ENCODE measurements at regions not wholly inside any gene's neighbourhood (a gene's known extent, or its start where the extent isn't known, plus 50 kb on each side); places are given as distances from the start of the nearest gene placed in this dataset.

- no peak for DNase-seq (ENCODE audit: low spot score)
These were observed 79.7 kb upstream of the ELOVL6 start for GRCh38 chr4:110278127-110278526.

DNA sequence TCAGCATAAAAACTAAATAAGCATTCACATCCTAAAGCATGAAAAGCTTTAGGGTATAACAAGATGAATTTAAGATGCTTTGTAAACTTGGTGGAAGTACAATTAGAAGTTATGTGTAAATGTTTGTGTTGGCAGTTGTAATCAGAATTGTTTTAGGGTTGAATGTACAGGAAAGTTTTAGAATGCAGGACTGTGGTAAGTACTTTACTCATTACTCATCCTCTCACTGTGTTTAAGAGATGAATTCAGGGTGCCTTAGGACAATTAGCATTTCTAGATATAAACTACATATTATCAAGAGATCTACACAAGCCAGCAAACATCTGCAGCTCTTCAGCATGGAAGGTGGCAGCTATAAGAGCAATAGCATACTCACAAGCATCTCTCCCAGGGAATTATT is 77.5 kb upstream of the ELOVL6 start:
- DNase-seq (ENCODE audit: low spot score) = no peak

- DNase-seq (ENCODE audit: low spot score) = no peak
These were observed 73.6 kb upstream of the ELOVL6 start for GRCh38 chr4:110271986-110272385.

DNA sequence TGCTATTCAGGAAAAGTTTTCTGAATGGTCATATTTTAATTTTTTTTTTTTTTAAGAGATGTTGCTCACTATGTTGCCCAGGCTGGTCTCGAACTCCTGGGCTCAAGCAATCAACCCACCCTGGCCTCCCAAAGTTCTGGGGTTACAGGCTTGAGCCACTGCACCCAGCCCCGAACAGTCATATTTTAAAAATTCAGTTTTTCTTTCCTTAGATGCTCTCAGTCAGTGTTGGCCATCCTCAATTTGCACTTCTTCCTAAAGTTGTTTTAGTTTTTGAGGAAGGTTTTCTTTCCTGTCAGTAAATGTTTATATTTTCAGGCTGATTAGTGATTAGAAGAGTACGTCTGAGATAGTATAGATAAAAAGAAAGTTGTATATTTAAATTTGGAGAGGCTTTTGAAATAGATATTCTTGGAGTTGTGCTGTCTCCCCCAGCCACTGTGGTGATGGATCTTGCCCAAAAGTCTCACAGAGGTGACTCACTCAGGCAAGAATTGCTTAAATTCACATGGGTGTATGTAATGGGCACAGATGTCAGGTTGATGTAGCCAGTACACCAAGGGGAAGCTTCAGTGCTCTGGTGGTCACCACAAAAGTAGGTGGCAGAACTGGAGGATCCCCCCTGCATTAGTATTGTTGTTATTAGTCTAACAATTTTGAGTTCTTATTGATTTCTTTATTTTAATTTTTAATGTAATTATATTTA is 72.2 kb upstream of the ELOVL6 start:
- DNase-seq (ENCODE audit: low spot score) = no peak

GRCh38 chr4:110268790-110269189 is 70.4 kb upstream of the ELOVL6 start:
- no peak for DNase-seq (ENCODE audit: low spot score)

- no peak for DNase-seq (ENCODE audit: low spot score)
These were observed 69.9 kb upstream of the ELOVL6 start for GRCh38 chr4:110268352-110268751.

GRCh38 chr4:110266136-110266535 is 67.7 kb upstream of the ELOVL6 start:
- DNase-seq (ENCODE audit: low spot score) = no peak

GRCh38 chr4:110265001-110265400 is 66.6 kb upstream of the ELOVL6 start:
- DNase-seq (ENCODE audit: low spot score) = no peak

GRCh38 chr4:110260299-110260698 is 61.9 kb upstream of the ELOVL6 start:
- DNase-seq (ENCODE audit: low spot score) = no peak

DNA sequence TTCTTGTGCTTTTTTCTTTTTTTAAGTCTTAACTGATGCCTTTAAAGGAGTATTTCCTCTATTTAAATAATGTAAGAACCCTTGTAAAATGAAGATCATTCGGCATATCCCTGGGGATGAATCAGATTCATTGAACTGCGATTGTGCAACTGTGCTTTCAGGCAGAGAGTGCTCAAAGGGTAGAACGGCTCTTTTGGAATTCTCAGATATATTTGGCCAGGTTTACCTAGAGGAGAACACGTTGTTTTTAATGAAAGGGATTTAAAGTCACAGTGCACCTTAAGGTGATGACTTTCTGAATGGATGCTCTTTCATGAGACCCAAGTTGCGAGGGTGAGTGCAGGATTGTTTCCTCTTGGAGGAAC is 51.6 kb upstream of the ELOVL6 start:
- DNase-seq (ENCODE audit: low spot score) = no peak

DNA sequence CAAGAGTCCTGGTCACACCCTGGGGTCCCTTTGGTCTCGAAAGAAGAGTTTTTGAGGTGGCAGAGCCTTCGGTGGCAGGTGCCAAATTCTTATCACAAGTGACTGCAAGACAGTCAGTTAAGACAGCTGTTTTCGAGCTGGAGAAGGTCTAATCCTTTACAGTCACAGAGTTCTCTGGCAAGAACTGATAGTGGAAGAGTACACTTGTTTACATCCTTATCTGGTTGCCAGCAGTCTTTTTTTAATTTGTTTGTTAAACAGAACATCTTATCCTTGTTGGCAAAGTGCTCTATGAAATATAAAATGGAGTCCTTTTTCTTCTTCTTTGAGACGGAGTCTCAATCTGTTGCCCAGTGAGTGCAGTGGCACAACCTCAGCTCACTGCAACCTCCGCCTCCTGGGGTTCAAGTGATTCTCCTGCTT is 50.4 kb upstream of the ELOVL6 start:
- no peak for DNase-seq (ENCODE audit: low spot score)

Measured in COLO829 (cell line).